GM19043 (cell line): ENCODE measurements at regions not wholly inside any gene's neighbourhood (a gene's known extent, or its start where the extent isn't known, plus 50 kb on each side); places are given as distances from the start of the nearest gene placed in this dataset.
A peak's percentile ranks its signal among the peaks of the same experiment; 100 is the strongest.
"Not testable (repeated sequence)": the region's sequence is repeated elsewhere in the genome, so short reads cannot be mapped to it uniquely, and the experiment has no call there.

Experiments used
- ATAC-seq: cut with Tn5 transposase; IDR thresholded peaks from one replicate; pipeline ENCODE4 v1.9.1; 2021; ENCODE audit warnings: low read depth; ENCODE audit not compliant: unreplicated experiment

GRCh38 chr1:199182186-199182843 lies 543.5 kb downstream of the PTPRC start:
- peak; percentile 66 for ATAC-seq

GRCh38 chr1:199184180-199184579 lies 545.3 kb downstream of the PTPRC start:
- no peak for ATAC-seq

GRCh38 chr1:199194862-199195261 lies 556.0 kb downstream of the PTPRC start:
- no peak for ATAC-seq

- no peak for ATAC-seq
These were observed 558.9 kb downstream of the PTPRC start for GRCh38 chr1:199197695-199198094.

- no peak for ATAC-seq
These were observed 563.5 kb downstream of the PTPRC start for GRCh38 chr1:199202331-199202730.

GRCh38 chr1:199204231-199204630 lies 565.4 kb downstream of the PTPRC start:
- no peak for ATAC-seq

GRCh38 chr1:199205740-199206441 lies 567.1 kb downstream of the PTPRC start:
- ATAC-seq: no peak

- no peak for ATAC-seq
These were observed 570.0 kb downstream of the PTPRC start for GRCh38 chr1:199208847-199209246.

GRCh38 chr1:199218065-199218464 lies 579.2 kb downstream of the PTPRC start:
- ATAC-seq: no peak

- no peak for ATAC-seq
These were observed 579.7 kb downstream of the PTPRC start for GRCh38 chr1:199218533-199218932.

GRCh38 chr1:199220031-199220430 lies 581.2 kb downstream of the PTPRC start:
- no peak for ATAC-seq

- no peak for ATAC-seq
These were observed 582.7 kb downstream of the PTPRC start for GRCh38 chr1:199221371-199222150.

- no peak for ATAC-seq
These were observed 585.1 kb downstream of the PTPRC start for GRCh38 chr1:199223936-199224335.

- peak; percentile 50 for ATAC-seq
These were observed 587.3 kb downstream of the PTPRC start for GRCh38 chr1:199226163-199226562.

- ATAC-seq: no peak
These were observed 603.3 kb downstream of the PTPRC start for GRCh38 chr1:199242147-199242546.

- no peak for ATAC-seq
These were observed 603.8 kb downstream of the PTPRC start for GRCh38 chr1:199242601-199243000.

GRCh38 chr1:199243423-199244061 lies 604.7 kb downstream of the PTPRC start:
- peak; percentile 97 for ATAC-seq

GRCh38 chr1:199245946-199246345 lies 607.1 kb downstream of the PTPRC start:
- no peak for ATAC-seq

- no peak for ATAC-seq
These were observed 607.9 kb downstream of the PTPRC start for GRCh38 chr1:199246716-199247115.

GRCh38 chr1:199247891-199248290 lies 609.1 kb downstream of the PTPRC start:
- no peak for ATAC-seq

GRCh38 chr1:199254040-199254439 lies 615.2 kb downstream of the PTPRC start:
- not testable (repeated sequence) for ATAC-seq
